Liver (tissue), 8 donors: ENCODE measurements at regions not wholly inside any gene's neighbourhood (a gene's known extent, or its start where the extent isn't known, plus 50 kb on each side); places are given as distances from the start of the nearest gene placed in this dataset.

Experiments
- DNase-seq: peaks from one replicate; pipeline ENCODE4 v3.0.0-alpha.2; 2017; ENCODE audit warnings: low spot score
- H3K27ac ChIP-seq, 2 donors: one replicate each; pipeline ENCODE4 v1.7.0; 2013; ENCODE audit warnings: inconsistent platforms in 2 of 2, low read length in 2 of 2, control low read depth in 1 of 2, low read depth in 1 of 2, mild to moderate bottlenecking in 1 of 2
- H3K27me3 ChIP-seq, 4 donors: one replicate each; pipeline versions ENCODE4 v1.6.1 to v1.7.0; 2013; ENCODE audit warnings: low read length in 3 of 4, inconsistent platforms in 1 of 4, mild to moderate bottlenecking in 1 of 4, moderate library complexity in 1 of 4; ENCODE audit not compliant: control insufficient read depth in 4 of 4, insufficient read depth in 4 of 4
- H3K36me3 ChIP-seq, 4 donors: one replicate each; pipeline versions ENCODE4 v1.6.1 to v1.7.0; 2013; ENCODE audit warnings: low read length in 3 of 4, mild to moderate bottlenecking in 3 of 4, low read depth in 1 of 4, moderate library complexity in 1 of 4; ENCODE audit not compliant: control insufficient read depth in 4 of 4, insufficient read depth in 3 of 4
- H3K4me1 ChIP-seq, 4 donors: one replicate each; pipeline versions ENCODE4 v1.6.1 to v1.7.0; 2013; ENCODE audit warnings: low read length in 3 of 4, mild to moderate bottlenecking in 3 of 4, moderate library complexity in 1 of 4; ENCODE audit not compliant: control insufficient read depth in 4 of 4, insufficient read depth in 4 of 4
- H3K4me3 ChIP-seq, 3 donors: one replicate each; pipeline versions ENCODE4 v1.6.1 to v1.7.0; 2013; ENCODE audit warnings: low read length in 3 of 3, control low read depth in 1 of 3, low read depth in 1 of 3, mild to moderate bottlenecking in 1 of 3
- H3K9ac ChIP-seq, 2 donors: one replicate each; pipeline ENCODE4 v1.7.0; 2013; ENCODE audit warnings: low read length in 2 of 2, mild to moderate bottlenecking in 2 of 2, moderate library complexity in 2 of 2, control low read depth in 1 of 2, low read depth in 1 of 2
- H3K9me3 ChIP-seq, 4 donors: one replicate each; pipeline versions ENCODE4 v1.6.1 to v1.7.0; 2013; ENCODE audit warnings: low read length in 3 of 4; ENCODE audit not compliant: control insufficient read depth in 4 of 4
- ATF3 ChIP-seq: IDR thresholded peaks from 2 replicates; pipeline ENCODE4 v1.6.1; 2016; ENCODE audit warnings: antibody characterized with exemption
- EGR1 ChIP-seq, 2 donors: IDR thresholded peaks; 2 replicates each; pipeline ENCODE4 v1.6.1; 2016 to 2018; ENCODE audit warnings: antibody characterized with exemption in 2 of 2, low read depth in 2 of 2
- FOXA2 ChIP-seq: IDR thresholded peaks from 2 replicates; pipeline ENCODE4 v1.6.1; 2016; ENCODE audit warnings: antibody characterized with exemption
- MAX ChIP-seq: IDR thresholded peaks from 2 replicates; pipeline ENCODE4 v1.6.1; 2016; ENCODE audit warnings: antibody characterized with exemption
- NR2F2 ChIP-seq: IDR thresholded peaks from 2 replicates; pipeline ENCODE4 v1.6.1; 2016; ENCODE audit warnings: antibody characterized with exemption
- RAD21 ChIP-seq, 2 donors: IDR thresholded peaks; 2 replicates each; pipeline ENCODE4 v1.6.1; 2016; ENCODE audit warnings: antibody characterized with exemption in 2 of 2, mild to moderate bottlenecking in 2 of 2
- TAF1 ChIP-seq: conservative IDR thresholded peaks from 2 replicates; pipeline ENCODE4 v1.6.1; 2016; ENCODE audit warnings: antibody characterized with exemption, mild to moderate bottlenecking
- YY1 ChIP-seq: IDR thresholded peaks from 2 replicates; pipeline ENCODE4 v1.6.1; 2016; ENCODE audit warnings: antibody characterized with exemption, mild to moderate bottlenecking
- WGBS: extraction: QIAGEN DNeasy Blood & Tissue Kit; methylation state at CpG from one replicate; pipeline ENCODE4 v1.1.7; 2013; 5-methylcytosine and 5-hydroxymethylcytosine counted together
- TF ChIP-seq, protein P1 (sequence below): IDR thresholded peaks from 2 replicates; pipeline ENCODE4 v1.6.1; 2016; ENCODE audit warnings: antibody characterized with exemption, mild to moderate bottlenecking
- TF ChIP-seq, protein P2 (sequence below): IDR thresholded peaks from 2 replicates; pipeline ENCODE4 v1.6.1; 2016; ENCODE audit warnings: antibody characterized with exemption
- TF ChIP-seq, protein P3 (sequence below): fragments of 150-350 bp; IDR thresholded peaks from 2 replicates; pipeline ENCODE4 v1.5.1; 2017; ENCODE audit warnings: improper control_type of control experiment, low read depth, low read length; ENCODE audit not compliant: missing input control
- donor health status: healthy.
- donor health status: healthy.
- donor health status: healthy.
- donor health status: healthy.
- donor health status: healthy.

- TF ChIP-seq, protein P1, sequence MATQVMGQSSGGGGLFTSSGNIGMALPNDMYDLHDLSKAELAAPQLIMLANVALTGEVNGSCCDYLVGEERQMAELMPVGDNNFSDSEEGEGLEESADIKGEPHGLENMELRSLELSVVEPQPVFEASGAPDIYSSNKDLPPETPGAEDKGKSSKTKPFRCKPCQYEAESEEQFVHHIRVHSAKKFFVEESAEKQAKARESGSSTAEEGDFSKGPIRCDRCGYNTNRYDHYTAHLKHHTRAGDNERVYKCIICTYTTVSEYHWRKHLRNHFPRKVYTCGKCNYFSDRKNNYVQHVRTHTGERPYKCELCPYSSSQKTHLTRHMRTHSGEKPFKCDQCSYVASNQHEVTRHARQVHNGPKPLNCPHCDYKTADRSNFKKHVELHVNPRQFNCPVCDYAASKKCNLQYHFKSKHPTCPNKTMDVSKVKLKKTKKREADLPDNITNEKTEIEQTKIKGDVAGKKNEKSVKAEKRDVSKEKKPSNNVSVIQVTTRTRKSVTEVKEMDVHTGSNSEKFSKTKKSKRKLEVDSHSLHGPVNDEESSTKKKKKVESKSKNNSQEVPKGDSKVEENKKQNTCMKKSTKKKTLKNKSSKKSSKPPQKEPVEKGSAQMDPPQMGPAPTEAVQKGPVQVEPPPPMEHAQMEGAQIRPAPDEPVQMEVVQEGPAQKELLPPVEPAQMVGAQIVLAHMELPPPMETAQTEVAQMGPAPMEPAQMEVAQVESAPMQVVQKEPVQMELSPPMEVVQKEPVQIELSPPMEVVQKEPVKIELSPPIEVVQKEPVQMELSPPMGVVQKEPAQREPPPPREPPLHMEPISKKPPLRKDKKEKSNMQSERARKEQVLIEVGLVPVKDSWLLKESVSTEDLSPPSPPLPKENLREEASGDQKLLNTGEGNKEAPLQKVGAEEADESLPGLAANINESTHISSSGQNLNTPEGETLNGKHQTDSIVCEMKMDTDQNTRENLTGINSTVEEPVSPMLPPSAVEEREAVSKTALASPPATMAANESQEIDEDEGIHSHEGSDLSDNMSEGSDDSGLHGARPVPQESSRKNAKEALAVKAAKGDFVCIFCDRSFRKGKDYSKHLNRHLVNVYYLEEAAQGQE, result no peak
Measured at GRCh38 chr4:58590722-58591121, 1480.5 kb upstream of the IGFBP7 start (continued).

DNA sequence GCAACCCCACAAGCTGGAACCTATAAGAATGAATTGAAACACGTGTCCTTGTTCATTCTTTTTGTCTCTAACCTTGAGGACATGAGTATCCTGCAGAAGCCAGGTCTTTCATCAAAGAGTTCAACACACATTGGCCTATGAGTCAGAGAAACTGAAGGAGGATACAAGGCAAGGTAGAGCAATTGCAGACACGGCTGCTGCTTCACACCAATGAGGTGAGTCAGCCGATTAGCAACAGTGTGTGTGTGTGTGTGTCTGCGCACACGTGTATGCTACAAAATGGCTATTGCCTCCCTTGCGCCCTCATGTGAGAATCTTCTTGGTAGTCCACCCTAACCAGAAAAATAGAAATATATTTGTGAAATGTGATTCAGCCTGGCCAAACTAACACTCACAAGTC lies 1477.7 kb upstream of the IGFBP7 start:
- DNase-seq, result no peak
- H3K4me1 ChIP-seq, result no peaks in the 10 kb centered on the region
- H3K9me3 ChIP-seq, result peaks cover 0 to 3% (median 1%) of the 10 kb centered on the region in 4 donors
- no peak overlapping the region for H3K9ac ChIP-seq
- no peak for TF ChIP-seq TAF1
- TF ChIP-seq, protein P2, sequence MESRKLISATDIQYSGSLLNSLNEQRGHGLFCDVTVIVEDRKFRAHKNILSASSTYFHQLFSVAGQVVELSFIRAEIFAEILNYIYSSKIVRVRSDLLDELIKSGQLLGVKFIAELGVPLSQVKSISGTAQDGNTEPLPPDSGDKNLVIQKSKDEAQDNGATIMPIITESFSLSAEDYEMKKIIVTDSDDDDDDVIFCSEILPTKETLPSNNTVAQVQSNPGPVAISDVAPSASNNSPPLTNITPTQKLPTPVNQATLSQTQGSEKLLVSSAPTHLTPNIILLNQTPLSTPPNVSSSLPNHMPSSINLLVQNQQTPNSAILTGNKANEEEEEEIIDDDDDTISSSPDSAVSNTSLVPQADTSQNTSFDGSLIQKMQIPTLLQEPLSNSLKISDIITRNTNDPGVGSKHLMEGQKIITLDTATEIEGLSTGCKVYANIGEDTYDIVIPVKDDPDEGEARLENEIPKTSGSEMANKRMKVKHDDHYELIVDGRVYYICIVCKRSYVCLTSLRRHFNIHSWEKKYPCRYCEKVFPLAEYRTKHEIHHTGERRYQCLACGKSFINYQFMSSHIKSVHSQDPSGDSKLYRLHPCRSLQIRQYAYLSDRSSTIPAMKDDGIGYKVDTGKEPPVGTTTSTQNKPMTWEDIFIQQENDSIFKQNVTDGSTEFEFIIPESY, result no peak
- H3K27me3 ChIP-seq, result no peaks in the 10 kb centered on the region
- H3K36me3 ChIP-seq, result no peaks in the 10 kb centered on the region
- H3K4me3 ChIP-seq, result no peak overlapping the region
- no peak overlapping the region for H3K27ac ChIP-seq
- 78% methylated on average over 6 of the region's 6 CpGs for WGBS

GRCh38 chr4:58566260-58566659 lies 1456.1 kb upstream of the IGFBP7 start:
- no peak overlapping the region for H3K9ac ChIP-seq
- no peak overlapping the region for H3K4me3 ChIP-seq
- no peak for DNase-seq
- WGBS, result 21% methylated on average over 1 of the region's 1 CpG
- H3K27me3 ChIP-seq, result peaks cover 0 to 3% (median 0%) of the 10 kb centered on the region in 4 donors
- TF ChIP-seq YY1 (no peak), ATF3 (no peak), EGR1 (IDR thresholded peaks at IDR 0.05; ENCODE audit: low read depth in 2 of 2) (no peak), FOXA2 (no peak), NR2F2 (no peak), RAD21 (IDR thresholded peaks at IDR 0.05) (no peak), MAX (no peak)
- TF ChIP-seq, protein P3, sequence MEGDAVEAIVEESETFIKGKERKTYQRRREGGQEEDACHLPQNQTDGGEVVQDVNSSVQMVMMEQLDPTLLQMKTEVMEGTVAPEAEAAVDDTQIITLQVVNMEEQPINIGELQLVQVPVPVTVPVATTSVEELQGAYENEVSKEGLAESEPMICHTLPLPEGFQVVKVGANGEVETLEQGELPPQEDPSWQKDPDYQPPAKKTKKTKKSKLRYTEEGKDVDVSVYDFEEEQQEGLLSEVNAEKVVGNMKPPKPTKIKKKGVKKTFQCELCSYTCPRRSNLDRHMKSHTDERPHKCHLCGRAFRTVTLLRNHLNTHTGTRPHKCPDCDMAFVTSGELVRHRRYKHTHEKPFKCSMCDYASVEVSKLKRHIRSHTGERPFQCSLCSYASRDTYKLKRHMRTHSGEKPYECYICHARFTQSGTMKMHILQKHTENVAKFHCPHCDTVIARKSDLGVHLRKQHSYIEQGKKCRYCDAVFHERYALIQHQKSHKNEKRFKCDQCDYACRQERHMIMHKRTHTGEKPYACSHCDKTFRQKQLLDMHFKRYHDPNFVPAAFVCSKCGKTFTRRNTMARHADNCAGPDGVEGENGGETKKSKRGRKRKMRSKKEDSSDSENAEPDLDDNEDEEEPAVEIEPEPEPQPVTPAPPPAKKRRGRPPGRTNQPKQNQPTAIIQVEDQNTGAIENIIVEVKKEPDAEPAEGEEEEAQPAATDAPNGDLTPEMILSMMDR, result no peak
- H3K4me1 ChIP-seq, result no peaks in the 10 kb centered on the region
- H3K27ac ChIP-seq, result no peak overlapping the region
- no peaks in the 10 kb centered on the region for H3K9me3 ChIP-seq
- no peaks in the 10 kb centered on the region for H3K36me3 ChIP-seq
